ENCODE measurements at regions not wholly inside any gene's neighbourhood (a gene's known extent, or its start where the extent isn't known, plus 50 kb on each side); places are given as distances from the start of the nearest gene placed in this dataset.

GRCh38 chr12:13559318-13559978 is 362.9 kb downstream of the EMP1 start:
- 63 to 76% (median 64%) methylated on average over 8 of the region's 8 CpGs for WGBS, 4 donors

GRCh38 chr12:13552830-13553229 is 356.3 kb downstream of the EMP1 start:
- DNase-seq, result no peak
- no peaks in the 10 kb centered on the region for H3K36me3 ChIP-seq (replicated peaks in 1 of 2)
- intact Hi-C loops (cut with DNase I), result no loop called here
- WGBS, 4 donors, result 27 to 42% (median 33%) methylated on average over 4 of the region's 4 CpGs
- no peaks in the 10 kb centered on the region for H3K27me3 ChIP-seq
- TF ChIP-seq POLR2A (IDR thresholded peaks at IDR 0.05) (no peak), CTCF (IDR thresholded peaks at IDR 0.05) (no peak)
- no peak overlapping the region for H3K4me3 ChIP-seq
- no peaks in the 10 kb centered on the region for H3K4me1 ChIP-seq (replicated peaks in 1 of 2)
- H3K9me3 ChIP-seq (replicated peaks in 1 of 3), result no peaks in the 10 kb centered on the region
- no peak overlapping the region for H3K27ac ChIP-seq

More at GRCh38 chr12:13559318-13559978, 362.9 kb downstream of the EMP1 start:
- DNase-seq, result no peak
- no peaks in the 10 kb centered on the region for H3K27me3 ChIP-seq
- TF ChIP-seq POLR2A (IDR thresholded peaks at IDR 0.05) (no peak), CTCF (IDR thresholded peaks at IDR 0.05) (no peak)
- H3K4me3 ChIP-seq, result no peak overlapping the region
- H3K27ac ChIP-seq, result no peak overlapping the region
- no peaks in the 10 kb centered on the region for H3K36me3 ChIP-seq (replicated peaks in 1 of 2)
- intact Hi-C loops (cut with DNase I), result no loop called here
- H3K9me3 ChIP-seq (replicated peaks in 1 of 3), result no peaks in the 10 kb centered on the region
- H3K4me1 ChIP-seq (replicated peaks in 1 of 2), result no peaks in the 10 kb centered on the region

- TF ChIP-seq CTCF (IDR thresholded peaks at IDR 0.05) (no peak), POLR2A (IDR thresholded peaks at IDR 0.05) (no peak)
- H3K27ac ChIP-seq, result no peak overlapping the region
- H3K27me3 ChIP-seq, result no peaks in the 10 kb centered on the region
- intact Hi-C loops (cut with DNase I), result no loop called here
- no peaks in the 10 kb centered on the region for H3K36me3 ChIP-seq (replicated peaks in 1 of 2)
- no peaks in the 10 kb centered on the region for H3K9me3 ChIP-seq (replicated peaks in 1 of 3)
- no peak overlapping the region for H3K4me3 ChIP-seq
- DNase-seq, result no peak
- no peaks in the 10 kb centered on the region for H3K4me1 ChIP-seq (replicated peaks in 1 of 2)
Observed at GRCh38 chr12:13547283-13547682, 350.8 kb downstream of the EMP1 start.

- Histone ChIP-seq H3K4me1 (replicated peaks in 1 of 2) (no peaks in the 10 kb centered on the region), H3K9me3 (replicated peaks in 1 of 3) (no peaks in the 10 kb centered on the region), H3K4me3 (no peak overlapping the region), H3K27me3 (no peaks in the 10 kb centered on the region), H3K27ac (no peak overlapping the region), H3K36me3 (replicated peaks in 1 of 2) (no peaks in the 10 kb centered on the region)
- 47 to 72% (median 65%) methylated on average over 3 of the region's 3 CpGs for WGBS, 4 donors
- intact Hi-C loops (cut with DNase I), result no loop called here
- TF ChIP-seq CTCF (IDR thresholded peaks at IDR 0.05) (no peak), POLR2A (IDR thresholded peaks at IDR 0.05) (no peak)
- no peak for DNase-seq
Observed at GRCh38 chr12:13546231-13546630, 349.7 kb downstream of the EMP1 start.
